Epithelial cell of proximal tubule (primary cell): ENCODE measurements at regions not wholly inside any gene's neighbourhood (a gene's known extent, or its start where the extent isn't known, plus 50 kb on each side); places are given as distances from the start of the nearest gene placed in this dataset.
A peak's percentile ranks its signal among the peaks of the same experiment; 100 is the strongest.

Experiments
- DNase-seq: peaks from one replicate; pipeline ENCODE4 v3.0.0-alpha.2; 2011; ENCODE audit warnings: low read depth
- H3K4me3 ChIP-seq: 2 replicates; pipeline ENCODE4 v1.5.1; 2011; ENCODE audit warnings: low read depth, mild to moderate bottlenecking, low read length
- TF ChIP-seq, protein P1 (sequence below): conservative IDR thresholded peaks from 2 replicates; pipeline ENCODE4 v1.5.1; 2012; ENCODE audit warnings: low read depth, mild to moderate bottlenecking, low read length

DNA sequence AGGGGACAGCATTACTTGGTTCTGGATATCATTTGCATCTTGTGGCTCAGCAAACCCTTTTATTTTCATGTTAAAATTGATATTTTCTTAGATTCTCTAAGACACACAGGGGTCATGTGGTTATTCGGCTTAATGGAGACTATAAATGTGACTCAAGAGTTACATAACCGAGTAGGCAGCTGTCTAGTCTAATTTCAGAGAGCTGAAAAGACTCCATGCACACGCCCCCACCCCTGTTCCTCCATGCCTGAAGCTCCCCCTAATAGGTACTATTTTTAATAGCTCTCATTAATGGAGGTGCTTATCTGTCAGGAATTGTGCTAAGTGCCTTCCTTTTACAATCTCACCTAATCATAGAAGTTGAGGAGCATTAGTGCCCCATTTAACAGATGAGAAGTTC is 189.2 kb upstream of the ARHGAP20 start:
- no peak for DNase-seq
- no peak overlapping the region for H3K4me3 ChIP-seq
- TF ChIP-seq, protein P1, sequence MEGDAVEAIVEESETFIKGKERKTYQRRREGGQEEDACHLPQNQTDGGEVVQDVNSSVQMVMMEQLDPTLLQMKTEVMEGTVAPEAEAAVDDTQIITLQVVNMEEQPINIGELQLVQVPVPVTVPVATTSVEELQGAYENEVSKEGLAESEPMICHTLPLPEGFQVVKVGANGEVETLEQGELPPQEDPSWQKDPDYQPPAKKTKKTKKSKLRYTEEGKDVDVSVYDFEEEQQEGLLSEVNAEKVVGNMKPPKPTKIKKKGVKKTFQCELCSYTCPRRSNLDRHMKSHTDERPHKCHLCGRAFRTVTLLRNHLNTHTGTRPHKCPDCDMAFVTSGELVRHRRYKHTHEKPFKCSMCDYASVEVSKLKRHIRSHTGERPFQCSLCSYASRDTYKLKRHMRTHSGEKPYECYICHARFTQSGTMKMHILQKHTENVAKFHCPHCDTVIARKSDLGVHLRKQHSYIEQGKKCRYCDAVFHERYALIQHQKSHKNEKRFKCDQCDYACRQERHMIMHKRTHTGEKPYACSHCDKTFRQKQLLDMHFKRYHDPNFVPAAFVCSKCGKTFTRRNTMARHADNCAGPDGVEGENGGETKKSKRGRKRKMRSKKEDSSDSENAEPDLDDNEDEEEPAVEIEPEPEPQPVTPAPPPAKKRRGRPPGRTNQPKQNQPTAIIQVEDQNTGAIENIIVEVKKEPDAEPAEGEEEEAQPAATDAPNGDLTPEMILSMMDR = no peak

DNA sequence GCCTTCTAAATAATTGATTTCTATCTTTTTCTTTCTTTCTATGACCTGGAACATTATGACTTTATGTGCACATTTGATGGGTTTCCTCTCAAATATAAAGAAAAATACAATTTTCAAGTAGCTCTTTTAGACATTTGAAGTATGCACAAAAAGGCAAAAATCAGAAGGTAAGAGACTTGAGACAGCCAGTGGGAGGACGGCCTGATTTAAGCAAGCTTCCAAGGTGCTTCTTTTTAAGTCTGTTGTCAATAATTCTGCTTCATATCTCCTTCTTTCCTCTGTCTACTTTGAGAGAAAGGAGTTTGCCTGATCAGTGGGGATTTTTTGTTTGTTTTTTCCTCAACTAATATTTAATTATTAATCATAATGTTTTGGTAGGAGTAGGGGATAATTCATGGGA is 188.2 kb upstream of the ARHGAP20 start:
- TF ChIP-seq, protein P1 = no peak
- no peak for DNase-seq

DNA sequence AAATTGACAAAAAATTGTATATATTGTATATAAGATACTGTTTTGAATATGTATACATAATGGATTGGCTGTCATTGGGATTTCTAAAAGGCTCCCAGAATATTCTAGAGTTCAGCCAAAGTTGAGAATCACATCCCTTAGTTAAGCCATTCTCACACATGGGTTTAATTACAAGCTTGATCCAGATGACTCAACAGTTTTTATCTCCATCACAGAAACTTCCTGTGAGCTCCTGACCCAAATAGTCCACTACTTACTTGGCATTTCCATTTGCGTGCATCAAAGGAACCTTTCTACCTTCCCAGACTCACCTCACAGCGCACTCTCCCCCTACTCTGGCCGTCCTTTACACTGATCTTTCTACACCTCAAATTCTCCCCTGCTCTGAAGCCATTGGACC is 184.8 kb upstream of the ARHGAP20 start:
- DNase-seq = no peak
- H3K4me3 ChIP-seq = no peak overlapping the region
- TF ChIP-seq, protein P1 = no peak

More for the DNA sequence above, 188.2 kb upstream of the ARHGAP20 start:
- no peak overlapping the region for H3K4me3 ChIP-seq

DNA sequence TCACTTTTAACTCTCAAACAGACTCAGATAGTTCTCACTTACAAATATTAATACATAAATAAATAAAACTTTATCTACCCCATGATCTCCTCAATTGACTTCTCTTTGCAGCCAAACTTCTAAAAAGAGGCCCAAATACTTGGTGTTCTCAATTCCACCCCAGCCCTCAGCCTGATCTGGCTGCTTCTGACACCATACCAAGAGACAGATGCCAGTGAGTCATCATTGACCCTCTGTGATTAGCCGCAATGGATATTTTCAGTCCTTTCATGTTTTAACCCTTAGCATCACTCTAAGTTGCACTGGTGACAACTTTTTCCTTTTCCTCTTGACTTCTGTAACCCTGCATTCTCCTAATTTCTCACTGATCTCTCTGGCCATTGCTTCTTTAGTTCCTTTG is 184.1 kb upstream of the ARHGAP20 start:
- no peak overlapping the region for H3K4me3 ChIP-seq
- no peak for DNase-seq
- TF ChIP-seq, protein P1 = no peak

DNA sequence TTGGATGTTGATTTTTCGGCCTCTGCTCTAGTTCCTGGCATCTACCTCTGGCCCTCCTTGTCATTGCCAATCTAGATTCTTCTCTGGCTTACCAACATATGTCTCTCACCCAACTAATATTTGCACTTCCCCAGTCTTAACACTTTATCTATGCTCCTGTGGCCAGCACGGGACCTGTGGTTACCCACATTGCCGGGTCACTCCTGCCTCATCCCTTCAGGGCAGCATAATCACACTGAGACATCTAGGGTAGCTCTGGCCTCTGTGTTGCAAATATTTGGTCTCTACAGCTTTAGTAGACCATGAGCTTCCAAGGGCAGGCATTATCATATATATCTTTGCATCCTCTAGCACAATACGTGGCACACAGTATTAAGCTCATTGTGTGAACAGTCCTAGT is 182.0 kb upstream of the ARHGAP20 start:
- H3K4me3 ChIP-seq = no peak overlapping the region
- DNase-seq = no peak
- TF ChIP-seq, protein P1 = no peak

DNA sequence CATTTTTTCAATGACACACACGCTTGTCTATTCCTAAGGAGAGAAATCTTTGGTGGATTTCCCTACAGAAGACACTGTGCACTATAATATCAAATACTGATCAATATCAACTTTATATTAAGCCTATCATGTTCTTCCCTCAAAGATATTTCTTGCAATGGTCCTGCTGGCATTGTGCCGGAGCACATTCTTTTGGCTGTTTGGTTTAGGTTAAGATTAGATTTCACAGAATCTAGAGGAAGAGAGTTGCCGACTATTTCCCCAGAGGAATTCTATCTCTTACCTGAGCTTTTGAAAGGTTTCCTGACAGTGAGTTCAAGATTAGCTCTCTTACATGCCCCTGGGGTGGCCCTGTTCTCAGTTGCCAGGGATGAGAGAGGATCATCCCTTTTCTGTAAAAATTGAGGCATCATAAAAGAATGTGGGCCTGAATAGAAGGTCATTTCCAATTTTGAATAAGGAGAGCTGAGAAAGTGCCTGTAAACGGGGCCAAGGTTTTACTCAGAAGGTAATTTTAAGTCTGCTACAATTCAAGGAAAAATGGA is 180.6 kb upstream of the ARHGAP20 start:
- TF ChIP-seq, protein P1 = no peak
- no peak overlapping the region for H3K4me3 ChIP-seq
- DNase-seq = no peak

DNA sequence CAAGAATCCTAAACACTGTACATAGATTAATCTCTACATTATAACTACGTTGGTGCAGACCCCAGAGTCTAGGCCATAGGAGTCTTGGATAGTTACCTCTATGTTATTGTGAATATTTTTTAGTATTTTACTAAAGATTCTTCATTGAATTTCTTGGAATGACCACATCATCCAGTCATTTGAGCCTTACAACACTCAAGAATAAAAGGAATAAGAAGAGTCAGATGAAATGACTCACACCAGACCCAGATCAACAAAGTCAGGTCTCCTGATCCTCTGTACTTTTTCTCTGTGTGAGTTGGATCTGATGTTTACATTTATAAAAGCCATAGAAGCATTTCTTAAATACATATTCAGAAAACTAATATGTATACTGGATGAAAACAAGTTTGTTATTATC is 179.2 kb upstream of the ARHGAP20 start:
- DNase-seq = peak; percentile 53
- TF ChIP-seq, protein P1 = no peak

More for the DNA sequence above, 179.2 kb upstream of the ARHGAP20 start:
- H3K4me3 ChIP-seq = no peak overlapping the region
